AG09309 (cell line): ENCODE measurements at regions not wholly inside any gene's neighbourhood (a gene's known extent, or its start where the extent isn't known, plus 50 kb on each side); places are given as distances from the start of the nearest gene placed in this dataset.

ENCODE experiments used
- DNase-seq: peaks from one replicate; pipeline ENCODE4 v3.0.0-alpha.2; 2010; ENCODE audit warnings: low read depth
- H3K4me3 ChIP-seq: 2 replicates; pipeline ENCODE4 v1.5.1; 2011; ENCODE audit warnings: mild to moderate bottlenecking, low read depth, low read length, moderate library complexity; ENCODE audit not compliant: control insufficient read depth
- CTCF ChIP-seq: IDR thresholded peaks from 2 replicates; pipeline ENCODE4 v1.5.1; 2011; ENCODE audit warnings: mild to moderate bottlenecking, low read depth, low read length, inconsistent platforms; ENCODE audit not compliant: insufficient read depth, control insufficient read depth; ENCODE audit errors: missing control alignments

- TF ChIP-seq CTCF = no peak
- no peak overlapping the region for H3K4me3 ChIP-seq
- no peak for DNase-seq
Observed at GRCh38 chr18:40608226-40608625, 1346.8 kb upstream of the PIK3C3 start.

- no peak for DNase-seq
- H3K4me3 ChIP-seq = no peak overlapping the region
- TF ChIP-seq CTCF = no peak
Observed at GRCh38 chr18:40607542-40608148, 1347.4 kb upstream of the PIK3C3 start.

- no peak for DNase-seq
- H3K4me3 ChIP-seq = no peak overlapping the region
- no peak for TF ChIP-seq CTCF
Observed at GRCh38 chr18:40606996-40607395, 1348.0 kb upstream of the PIK3C3 start.

GRCh38 chr18:40583671-40584070 lies 1371.4 kb upstream of the PIK3C3 start:
- DNase-seq = no peak
- TF ChIP-seq CTCF = no peak
- no peak overlapping the region for H3K4me3 ChIP-seq

GRCh38 chr18:40582105-40582504 lies 1372.9 kb upstream of the PIK3C3 start:
- H3K4me3 ChIP-seq = no peak overlapping the region
- DNase-seq = no peak
- TF ChIP-seq CTCF = no peak

- no peak for TF ChIP-seq CTCF
- H3K4me3 ChIP-seq = no peak overlapping the region
- DNase-seq = no peak
Observed at GRCh38 chr18:40577981-40578365, 1377.1 kb upstream of the PIK3C3 start.

- DNase-seq = no peak
- no peak for TF ChIP-seq CTCF
- no peak overlapping the region for H3K4me3 ChIP-seq
Observed at GRCh38 chr18:40577239-40577980, 1377.6 kb upstream of the PIK3C3 start.
